ENCODE measurements at regions not wholly inside any gene's neighbourhood (a gene's known extent, or its start where the extent isn't known, plus 50 kb on each side); places are given as distances from the start of the nearest gene placed in this dataset.

DNA sequence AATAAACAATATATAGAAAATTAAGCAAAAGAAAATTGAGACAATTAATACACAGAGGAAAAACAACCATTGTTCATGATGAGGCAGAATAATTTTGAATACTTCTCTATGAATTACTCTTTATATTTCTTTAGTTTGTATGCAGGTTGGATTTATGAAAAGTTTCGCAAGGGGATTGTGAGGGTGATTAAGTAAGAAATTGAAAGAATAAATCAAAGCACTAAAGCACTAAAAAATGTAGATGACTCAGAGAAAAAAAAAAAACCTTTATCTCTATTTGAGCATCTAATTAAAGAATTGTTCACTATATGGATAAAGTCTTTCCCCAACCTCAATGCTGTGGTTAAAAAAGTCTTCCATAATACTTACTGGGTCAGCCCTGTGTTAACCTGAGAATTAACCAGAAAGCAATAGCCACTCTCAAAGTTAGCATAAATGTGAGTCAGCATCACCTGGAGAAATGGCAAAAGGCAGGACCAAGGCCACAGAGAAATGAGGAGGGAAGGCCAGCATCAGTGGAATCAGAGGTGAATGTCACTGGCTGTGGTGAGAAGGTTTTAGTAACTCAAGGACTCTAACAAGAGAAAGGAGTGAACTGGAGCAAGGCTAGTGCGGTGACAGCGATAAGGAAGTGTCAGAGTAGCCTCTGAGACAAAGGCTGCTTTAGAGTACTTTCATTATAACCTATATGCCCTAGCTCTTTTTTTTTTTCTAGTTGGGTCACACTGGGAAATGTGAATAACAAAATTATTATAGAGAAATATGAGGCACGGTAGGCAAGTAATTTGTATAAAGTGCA lies 310.4 kb downstream of the KCNC2 start:
- Histone ChIP-seq H3K4me3 (ENCODE audit: low read depth, low read length) (no peak overlapping the region), H3K27me3 (ENCODE audit: control insufficient read depth, insufficient read depth, low read length) (no peaks in the 10 kb centered on the region), H3K27ac (ENCODE audit: low read depth, low read length) (no peak overlapping the region), H3K9me3 (ENCODE audit: control insufficient read depth, insufficient read depth, low read length) (no peaks in the 10 kb centered on the region)
- POLR2A ChIA-PET = no interaction called here
- no peak for DNase-seq (ENCODE audit: low read depth, low spot score)
- CTCF ChIA-PET = no interaction called here
- TF ChIP-seq, protein P1, sequence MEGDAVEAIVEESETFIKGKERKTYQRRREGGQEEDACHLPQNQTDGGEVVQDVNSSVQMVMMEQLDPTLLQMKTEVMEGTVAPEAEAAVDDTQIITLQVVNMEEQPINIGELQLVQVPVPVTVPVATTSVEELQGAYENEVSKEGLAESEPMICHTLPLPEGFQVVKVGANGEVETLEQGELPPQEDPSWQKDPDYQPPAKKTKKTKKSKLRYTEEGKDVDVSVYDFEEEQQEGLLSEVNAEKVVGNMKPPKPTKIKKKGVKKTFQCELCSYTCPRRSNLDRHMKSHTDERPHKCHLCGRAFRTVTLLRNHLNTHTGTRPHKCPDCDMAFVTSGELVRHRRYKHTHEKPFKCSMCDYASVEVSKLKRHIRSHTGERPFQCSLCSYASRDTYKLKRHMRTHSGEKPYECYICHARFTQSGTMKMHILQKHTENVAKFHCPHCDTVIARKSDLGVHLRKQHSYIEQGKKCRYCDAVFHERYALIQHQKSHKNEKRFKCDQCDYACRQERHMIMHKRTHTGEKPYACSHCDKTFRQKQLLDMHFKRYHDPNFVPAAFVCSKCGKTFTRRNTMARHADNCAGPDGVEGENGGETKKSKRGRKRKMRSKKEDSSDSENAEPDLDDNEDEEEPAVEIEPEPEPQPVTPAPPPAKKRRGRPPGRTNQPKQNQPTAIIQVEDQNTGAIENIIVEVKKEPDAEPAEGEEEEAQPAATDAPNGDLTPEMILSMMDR (IDR thresholded peaks at IDR 0.05; ENCODE audit: low read depth, low read length) = no peak

DNA sequence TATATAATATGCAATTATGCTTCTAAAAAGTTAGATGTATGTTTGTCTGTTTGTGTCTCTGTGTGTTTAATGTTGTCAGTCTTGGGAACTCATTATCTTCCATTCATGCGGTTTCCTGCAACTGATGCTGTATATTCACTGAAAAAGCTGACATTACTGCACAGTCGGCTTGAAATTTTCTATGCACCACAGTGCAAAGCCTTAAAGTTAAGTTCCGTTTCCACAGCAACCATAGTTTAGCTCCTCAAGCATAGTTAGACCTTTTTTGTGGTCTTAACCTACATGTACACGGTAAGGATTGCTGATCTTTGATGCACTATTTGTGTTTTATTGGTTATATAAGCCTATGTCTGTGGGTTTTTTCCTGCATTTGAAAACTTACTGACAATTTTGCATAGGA lies 309.4 kb downstream of the KCNC2 start:
- no peak overlapping the region for H3K4me3 ChIP-seq (ENCODE audit: low read depth, low read length)
- H3K27ac ChIP-seq (ENCODE audit: low read depth, low read length) = no peak overlapping the region
- H3K27me3 ChIP-seq (ENCODE audit: control insufficient read depth, insufficient read depth, low read length) = no peaks in the 10 kb centered on the region
- TF ChIP-seq, protein P1 (IDR thresholded peaks at IDR 0.05; ENCODE audit: low read depth, low read length) = no peak
- DNase-seq (ENCODE audit: low read depth, low spot score) = no peak
- CTCF ChIA-PET = no interaction called here
- POLR2A ChIA-PET = no interaction called here
- H3K9me3 ChIP-seq (ENCODE audit: control insufficient read depth, insufficient read depth, low read length) = no peaks in the 10 kb centered on the region

DNA sequence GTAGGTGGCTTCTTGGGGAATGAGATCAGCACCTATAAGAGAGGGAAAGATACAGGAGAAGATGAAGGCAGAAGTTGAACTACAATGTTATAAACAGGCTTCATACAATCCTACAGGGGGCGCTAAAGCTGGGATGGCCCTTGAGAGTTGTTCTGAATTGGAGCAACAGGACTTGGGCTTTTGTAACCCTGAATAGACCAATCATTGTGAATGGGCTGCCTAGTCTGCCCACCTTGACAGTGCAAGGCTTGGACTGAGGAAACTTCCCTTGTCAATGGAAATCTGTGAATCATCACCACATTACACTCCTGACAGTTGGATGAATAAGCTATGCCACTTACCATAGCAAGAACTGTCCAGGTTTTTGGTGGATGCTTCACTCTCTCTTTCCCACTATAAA lies 306.1 kb downstream of the KCNC2 start:
- no peak for DNase-seq (ENCODE audit: low read depth, low spot score)
- TF ChIP-seq, protein P1 (IDR thresholded peaks at IDR 0.05; ENCODE audit: low read depth, low read length) = peak; percentile 25; the same call in 1 of the 2 replicates
- Histone ChIP-seq H3K27me3 (ENCODE audit: control insufficient read depth, insufficient read depth, low read length) (no peaks in the 10 kb centered on the region), H3K4me3 (ENCODE audit: low read depth, low read length) (no peak overlapping the region), H3K9me3 (ENCODE audit: control insufficient read depth, insufficient read depth, low read length) (no peaks in the 10 kb centered on the region), H3K27ac (ENCODE audit: low read depth, low read length) (no peak overlapping the region)
- POLR2A ChIA-PET = no interaction called here
- CTCF ChIA-PET = interaction anchor here (1.4 to 2.5 kb wide), 2 partner anchors 12 to 404 kb away, joined by 3 to 12 read pairs; no protein-coding TSS in a partner anchor

DNA sequence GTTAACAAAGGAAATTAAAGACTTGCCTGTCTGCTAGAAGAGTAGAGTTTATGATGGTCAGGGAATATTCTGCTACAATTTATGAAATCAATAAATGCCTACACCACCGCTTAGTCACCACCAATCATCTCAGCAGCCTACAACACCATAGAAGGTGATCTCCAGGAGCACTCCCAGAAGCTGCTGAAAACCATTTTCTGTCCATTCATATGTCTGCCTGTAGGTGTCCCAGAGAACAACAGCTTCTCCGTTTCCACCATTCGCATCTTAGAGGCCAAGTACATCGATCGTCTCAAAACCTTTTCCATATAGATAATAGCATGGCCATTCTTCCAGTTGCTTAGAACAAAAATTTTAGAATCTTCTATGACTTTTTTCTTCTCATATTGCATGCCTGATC lies 303.4 kb downstream of the KCNC2 start:
- TF ChIP-seq, protein P1 (IDR thresholded peaks at IDR 0.05; ENCODE audit: low read depth, low read length) = 0 out of 2 replicates have a peak, but pooled peaks have one; percentile 20
- no peak for DNase-seq (ENCODE audit: low read depth, low spot score)
- ChIA-PET CTCF (no interaction called here), POLR2A (no interaction called here)
- Histone ChIP-seq H3K4me3 (ENCODE audit: low read depth, low read length) (no peak overlapping the region), H3K27me3 (ENCODE audit: control insufficient read depth, insufficient read depth, low read length) (no peaks in the 10 kb centered on the region), H3K9me3 (ENCODE audit: control insufficient read depth, insufficient read depth, low read length) (no peaks in the 10 kb centered on the region), H3K27ac (ENCODE audit: low read depth, low read length) (no peak overlapping the region)

DNA sequence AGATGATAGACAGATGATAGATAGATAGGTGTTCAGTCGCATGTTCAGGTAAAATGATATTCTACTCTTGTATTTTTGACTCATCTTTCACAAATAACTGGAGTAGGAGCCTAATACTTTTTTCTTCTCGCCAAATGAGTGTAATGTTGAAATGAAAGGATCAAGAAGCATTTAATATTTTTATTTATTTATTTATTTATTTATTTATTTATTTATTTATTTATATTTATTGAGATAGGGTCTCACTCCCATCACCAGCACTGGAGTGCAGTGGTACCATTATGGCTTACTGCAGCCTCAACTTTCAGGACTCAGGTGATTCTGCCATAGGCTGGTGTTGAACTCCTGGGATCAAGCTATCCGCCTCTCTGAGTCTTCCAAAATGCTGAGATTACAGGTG lies 298.8 kb downstream of the KCNC2 start:
- TF ChIP-seq, protein P1 (IDR thresholded peaks at IDR 0.05; ENCODE audit: low read depth, low read length) = no peak
- DNase-seq (ENCODE audit: low read depth, low spot score) = no peak
- H3K9me3 ChIP-seq (ENCODE audit: control insufficient read depth, insufficient read depth, low read length) = no peaks in the 10 kb centered on the region
- no peaks in the 10 kb centered on the region for H3K27me3 ChIP-seq (ENCODE audit: control insufficient read depth, insufficient read depth, low read length)
- H3K27ac ChIP-seq (ENCODE audit: low read depth, low read length) = no peak overlapping the region
- ChIA-PET CTCF (no interaction called here), POLR2A (no interaction called here)
- H3K4me3 ChIP-seq (ENCODE audit: low read depth, low read length) = no peak overlapping the region
